NT2/D1 (cell line): ENCODE measurements at regions not wholly inside any gene's neighbourhood (a gene's known extent, or its start where the extent isn't known, plus 50 kb on each side); places are given as distances from the start of the nearest gene placed in this dataset.

ENCODE experiments used
- DNase-seq: peaks from one replicate; pipeline ENCODE4 v3.0.0-alpha.2; 2011; ENCODE audit warnings: low read depth, low spot score
- H3K27me3 ChIP-seq: 2 replicates; pipeline ENCODE4 v1.6.0; 2011; ENCODE audit warnings: mild to moderate bottlenecking; ENCODE audit not compliant: insufficient read length, insufficient read depth
- H3K36me3 ChIP-seq: 2 replicates; pipeline ENCODE4 v1.6.1; 2011; ENCODE audit warnings: mild to moderate bottlenecking, low read length, mixed read lengths; ENCODE audit not compliant: insufficient read depth, insufficient read length
- H3K4me1 ChIP-seq: 2 replicates; pipeline ENCODE4 v1.5.1; 2011; ENCODE audit not compliant: insufficient read depth, insufficient read length
- H3K4me3 ChIP-seq: 2 replicates; pipeline ENCODE4 v1.5.1; 2011; ENCODE audit warnings: low read depth; ENCODE audit not compliant: insufficient read length
- H3K9ac ChIP-seq: 2 replicates; pipeline ENCODE4 v1.6.0; 2011; ENCODE audit warnings: low read depth; ENCODE audit not compliant: insufficient read length
- H3K9me3 ChIP-seq: 2 replicates; pipeline ENCODE4 v1.5.1; 2011; ENCODE audit warnings: mild to moderate bottlenecking, low read length; ENCODE audit not compliant: insufficient read depth
- SUZ12 ChIP-seq: IDR thresholded peaks from 2 replicates; pipeline ENCODE4 v1.6.1; 2011; ENCODE audit not compliant: insufficient read length, insufficient read depth; ENCODE audit errors: extremely low read depth
- YY1 ChIP-seq: IDR thresholded peaks from 2 replicates; pipeline ENCODE4 v1.6.1; 2011; ENCODE audit not compliant: insufficient read length, insufficient read depth
- ZNF274 ChIP-seq: IDR thresholded peaks from 2 replicates; pipeline ENCODE4 v1.6.1; 2011; ENCODE audit warnings: mild to moderate bottlenecking, low read depth, low read length

DNA sequence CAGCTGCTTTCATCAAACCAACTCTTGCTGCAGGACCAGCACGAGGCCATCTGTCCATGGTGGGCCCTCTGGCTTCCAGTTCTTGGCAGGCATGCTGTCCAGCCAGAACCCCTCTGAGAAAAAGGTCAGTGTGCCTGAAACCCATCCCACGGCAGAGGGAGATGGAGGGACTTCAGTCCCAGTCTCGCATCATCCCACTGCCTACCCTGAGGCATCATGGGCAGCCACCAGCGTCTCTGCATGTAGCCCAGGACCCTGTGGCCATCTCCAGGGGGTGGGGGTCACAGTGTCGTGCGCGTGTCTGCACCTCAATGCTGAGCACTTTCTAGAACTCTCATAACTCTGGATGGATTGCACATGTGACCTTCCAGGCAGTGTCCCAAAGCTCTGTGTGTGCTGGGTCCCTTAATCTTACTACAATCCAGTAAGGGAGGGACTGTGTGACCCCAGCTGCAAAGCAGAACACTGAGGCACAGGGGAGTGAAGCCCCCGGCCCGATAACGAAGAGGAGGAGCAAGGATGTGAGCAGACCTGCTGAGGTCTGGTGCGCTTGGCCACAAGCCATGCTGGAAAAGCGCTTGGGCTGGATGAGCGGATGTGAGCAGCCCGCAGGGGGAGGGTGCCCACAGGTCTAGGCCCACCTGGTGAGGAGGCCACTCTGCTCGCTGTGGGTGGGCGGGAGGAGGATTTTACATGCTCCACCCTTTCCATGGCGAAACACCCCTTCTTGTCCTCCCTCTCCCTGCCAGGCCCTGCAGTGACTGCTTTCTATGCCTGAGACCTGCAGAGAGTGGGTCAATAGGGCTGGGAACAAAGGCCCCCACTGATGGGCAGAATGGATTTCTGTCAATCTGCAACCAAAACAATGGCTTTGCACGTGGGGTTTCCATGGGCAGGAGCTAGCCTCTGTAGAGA lies 1401.0 kb downstream of the BRD1 start:
- no peak for DNase-seq
- no peak overlapping the region for H3K4me3 ChIP-seq
- no peak overlapping the region for H3K9ac ChIP-seq
- H3K27me3 ChIP-seq, result no peaks in the 10 kb centered on the region
- TF ChIP-seq SUZ12 (no peak), ZNF274 (no peak), YY1 (no peak)
- peaks cover 4% of the 10 kb centered on the region for H3K4me1 ChIP-seq
- no peaks in the 10 kb centered on the region for H3K36me3 ChIP-seq
- H3K9me3 ChIP-seq, result no peaks in the 10 kb centered on the region

DNA sequence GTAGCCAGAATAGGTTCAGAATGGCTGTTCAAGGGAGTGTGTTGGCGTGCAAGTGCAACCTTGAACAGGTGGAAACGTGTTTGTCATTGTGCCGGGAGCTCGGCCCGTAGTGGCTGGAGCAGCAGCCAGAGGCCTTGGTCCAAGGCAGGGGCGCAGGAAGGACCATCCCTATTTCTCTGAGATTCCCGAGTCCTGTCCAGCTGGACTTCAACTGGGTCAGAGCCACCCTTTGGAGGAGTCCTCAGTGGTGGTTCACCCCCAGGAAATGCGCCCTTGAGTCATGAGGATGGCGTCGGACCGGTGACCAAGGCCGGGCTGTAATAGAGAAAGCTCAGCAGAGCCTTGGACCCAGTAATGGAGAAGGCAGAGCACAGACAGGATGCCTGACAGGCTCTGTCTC lies 1402.0 kb downstream of the BRD1 start:
- H3K4me3 ChIP-seq, result no peak overlapping the region
- H3K9ac ChIP-seq, result no peak overlapping the region
- peaks cover 4% of the 10 kb centered on the region for H3K4me1 ChIP-seq
- TF ChIP-seq SUZ12, result no peak
- TF ChIP-seq YY1, result no peak
- TF ChIP-seq ZNF274, result no peak
- no peaks in the 10 kb centered on the region for H3K36me3 ChIP-seq
- no peak for DNase-seq
- no peaks in the 10 kb centered on the region for H3K9me3 ChIP-seq
- H3K27me3 ChIP-seq, result no peaks in the 10 kb centered on the region

DNA sequence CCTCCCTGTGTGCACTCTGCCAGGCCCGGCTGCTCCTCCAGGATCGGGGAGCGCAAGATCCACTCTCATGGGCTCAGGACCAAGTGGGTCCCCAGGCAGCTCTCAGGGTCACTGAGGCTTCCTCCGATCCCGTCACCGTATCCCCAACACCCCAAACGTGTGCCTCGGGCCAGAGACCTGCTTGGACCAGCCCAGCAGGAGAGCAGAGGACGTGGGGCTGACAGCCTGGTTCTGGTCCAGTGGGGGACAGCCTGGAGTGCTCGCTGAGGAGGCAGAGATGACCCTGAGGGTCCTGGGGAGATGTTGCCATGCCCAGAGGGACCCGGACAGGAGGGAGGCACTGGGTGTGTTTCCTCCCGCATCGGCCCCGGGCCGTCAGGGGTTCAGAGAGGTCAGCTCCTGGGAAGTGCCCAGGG lies 1402.6 kb downstream of the BRD1 start:
- no peak for DNase-seq
- H3K4me1 ChIP-seq, result peaks cover 4% of the 10 kb centered on the region
- no peak for TF ChIP-seq YY1
- TF ChIP-seq ZNF274, result no peak
- TF ChIP-seq SUZ12, result no peak
- no peaks in the 10 kb centered on the region for H3K27me3 ChIP-seq
- H3K9me3 ChIP-seq, result no peaks in the 10 kb centered on the region
- no peak overlapping the region for H3K9ac ChIP-seq
- no peaks in the 10 kb centered on the region for H3K36me3 ChIP-seq
- H3K4me3 ChIP-seq, result no peak overlapping the region

DNA sequence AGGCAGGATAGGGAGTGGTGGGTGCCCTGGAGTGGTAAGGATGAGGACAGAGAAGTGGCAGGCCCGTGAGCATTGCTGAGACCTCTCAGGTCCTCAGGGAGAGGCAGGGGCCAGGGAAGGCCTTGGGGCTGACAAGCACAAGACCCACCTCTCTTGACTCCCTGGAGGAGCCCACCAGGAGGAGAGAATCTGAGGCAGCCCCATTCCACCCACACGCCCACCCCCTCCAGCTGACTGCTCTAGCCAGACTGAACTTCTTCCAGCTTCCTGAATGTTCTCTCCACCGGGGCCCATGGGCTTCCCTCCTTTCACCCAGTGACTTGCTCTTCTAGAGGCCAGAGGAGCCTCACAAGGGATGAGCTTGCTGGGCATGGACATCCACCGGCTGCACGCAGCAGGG lies 1403.0 kb downstream of the BRD1 start:
- Histone ChIP-seq H3K9me3 (no peaks in the 10 kb centered on the region), H3K27me3 (no peaks in the 10 kb centered on the region), H3K4me1 (peaks cover 4% of the 10 kb centered on the region), H3K36me3 (no peaks in the 10 kb centered on the region), H3K9ac (no peak overlapping the region), H3K4me3 (no peak overlapping the region)
- no peak for DNase-seq
- TF ChIP-seq ZNF274, result no peak
- no peak for TF ChIP-seq SUZ12
- TF ChIP-seq YY1, result no peak

DNA sequence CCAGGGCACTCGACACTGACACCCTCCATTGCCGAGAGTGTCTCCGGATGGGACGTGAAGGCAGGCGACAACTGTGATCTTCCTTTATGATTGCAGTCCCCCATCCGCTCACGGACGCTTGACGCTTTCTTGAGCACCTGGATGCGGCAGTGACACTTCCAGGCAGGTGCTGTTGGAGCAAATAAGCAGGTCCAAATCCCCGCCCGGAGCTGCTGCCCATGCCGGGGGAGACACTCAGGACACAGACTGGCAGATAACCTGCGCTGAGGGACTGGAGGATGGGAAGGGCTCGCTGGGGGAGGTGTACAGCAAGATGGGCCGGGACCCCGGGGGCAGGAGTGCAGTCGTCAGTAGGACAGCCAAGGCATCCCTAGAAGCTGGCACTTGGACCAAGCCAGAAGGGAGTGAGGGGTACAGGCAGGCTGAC lies 1403.5 kb downstream of the BRD1 start:
- Histone ChIP-seq H3K4me3 (no peak overlapping the region), H3K9me3 (no peaks in the 10 kb centered on the region), H3K36me3 (no peaks in the 10 kb centered on the region), H3K27me3 (no peaks in the 10 kb centered on the region), H3K9ac (no peak overlapping the region), H3K4me1 (peaks cover 4% of the 10 kb centered on the region)
- TF ChIP-seq ZNF274 (no peak), SUZ12 (no peak), YY1 (no peak)
- DNase-seq, result no peak

DNA sequence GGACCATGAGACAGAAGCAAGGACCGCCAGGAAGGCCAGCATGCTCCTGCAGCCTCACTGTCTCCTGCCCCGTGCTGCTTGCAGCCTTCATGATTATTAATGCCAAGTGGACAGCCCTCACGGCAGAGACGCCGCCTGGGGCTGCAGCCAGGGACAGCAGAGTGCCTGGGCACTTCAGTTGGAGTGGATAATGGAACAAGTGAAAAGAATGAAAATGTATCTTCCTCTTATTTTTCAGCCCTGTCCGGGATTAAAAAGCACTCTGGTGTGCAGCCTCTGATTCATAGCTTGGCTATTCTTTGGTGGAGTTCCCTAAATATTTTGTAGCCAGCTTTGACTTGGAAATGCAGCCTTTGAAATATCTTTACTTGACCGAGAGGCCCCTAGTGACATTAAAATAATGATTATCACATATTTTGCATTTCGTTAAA lies 1404.2 kb downstream of the BRD1 start:
- no peak for TF ChIP-seq SUZ12
- no peak for TF ChIP-seq YY1
- no peak for TF ChIP-seq ZNF274
- Histone ChIP-seq H3K4me3 (no peak overlapping the region), H3K9ac (no peak overlapping the region), H3K27me3 (no peaks in the 10 kb centered on the region), H3K36me3 (no peaks in the 10 kb centered on the region), H3K9me3 (no peaks in the 10 kb centered on the region), H3K4me1 (peaks cover 4% of the 10 kb centered on the region)
- no peak for DNase-seq

DNA sequence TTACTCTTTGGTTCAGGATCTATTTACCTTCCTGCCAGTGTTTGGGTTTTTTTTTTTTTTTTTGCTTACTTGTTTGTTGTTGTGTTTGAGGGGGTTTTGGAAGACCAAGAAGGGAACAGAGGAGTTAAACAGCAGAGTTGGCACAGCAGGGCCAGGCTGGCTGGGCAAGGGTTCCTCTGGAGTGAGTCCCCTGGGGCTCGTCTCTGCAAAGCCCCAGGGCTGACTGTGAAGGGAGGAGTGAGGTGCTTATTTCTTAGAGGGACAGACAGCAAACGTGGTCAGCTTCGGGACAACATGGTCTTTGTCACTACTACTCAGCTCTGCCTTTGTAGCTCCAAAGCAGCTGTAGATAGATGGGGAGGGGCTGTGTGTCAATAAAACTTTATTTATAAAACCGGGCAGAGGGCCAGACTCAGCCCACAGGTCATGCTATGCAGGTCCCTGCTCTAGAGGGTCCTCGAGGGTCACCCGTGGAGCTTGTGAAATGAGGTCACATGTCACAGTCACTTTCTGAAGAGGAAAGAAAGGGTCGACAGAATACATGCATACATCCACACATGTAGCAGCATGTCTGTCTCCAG lies 1404.7 kb downstream of the BRD1 start:
- DNase-seq, result no peak
- TF ChIP-seq SUZ12, result no peak
- no peak for TF ChIP-seq YY1
- TF ChIP-seq ZNF274, result no peak
- no peaks in the 10 kb centered on the region for H3K27me3 ChIP-seq
- H3K4me3 ChIP-seq, result no peak overlapping the region
- H3K9ac ChIP-seq, result no peak overlapping the region
- H3K36me3 ChIP-seq, result no peaks in the 10 kb centered on the region
- H3K4me1 ChIP-seq, result peaks cover 4% of the 10 kb centered on the region
- no peaks in the 10 kb centered on the region for H3K9me3 ChIP-seq
